IgD-negative memory B cell (primary cell): ENCODE measurements at regions not wholly inside any gene's neighbourhood (a gene's known extent, or its start where the extent isn't known, plus 50 kb on each side); places are given as distances from the start of the nearest gene placed in this dataset.
A peak's percentile ranks its signal among the peaks of the same experiment; 100 is the strongest.

Experiments
- H3K27ac Mint-ChIP-seq, 3 donors: one replicate each; pipeline ENCODE4 v1.8.0; 2020 to 2022; ENCODE audit warnings: mild to moderate bottlenecking in 3 of 3, mixed read lengths in 3 of 3, moderate library complexity in 1 of 3
- H3K27me3 Mint-ChIP-seq: one replicate; pipeline ENCODE4 v1.8.0; 2021; ENCODE audit warnings: mixed read lengths
- H3K36me3 Mint-ChIP-seq: one replicate; pipeline ENCODE4 v1.8.0; 2020; ENCODE audit warnings: mild to moderate bottlenecking, mixed read lengths
- H3K4me1 Mint-ChIP-seq, 3 donors: one replicate each; pipeline ENCODE4 v1.8.0; 2020 to 2022; ENCODE audit warnings: mixed read lengths in 3 of 3, mild to moderate bottlenecking in 1 of 3
- H3K4me3 Mint-ChIP-seq, 4 donors: one replicate each; pipeline ENCODE4 v1.8.0; 2020 to 2022; ENCODE audit warnings: mild to moderate bottlenecking in 4 of 4, mixed read lengths in 4 of 4, moderate library complexity in 3 of 4
- H3K9me3 Mint-ChIP-seq, 3 donors: one replicate each; pipeline ENCODE4 v1.8.0; 2020 to 2021; ENCODE audit warnings: mixed read lengths in 3 of 3, mild to moderate bottlenecking in 1 of 3

DNA sequence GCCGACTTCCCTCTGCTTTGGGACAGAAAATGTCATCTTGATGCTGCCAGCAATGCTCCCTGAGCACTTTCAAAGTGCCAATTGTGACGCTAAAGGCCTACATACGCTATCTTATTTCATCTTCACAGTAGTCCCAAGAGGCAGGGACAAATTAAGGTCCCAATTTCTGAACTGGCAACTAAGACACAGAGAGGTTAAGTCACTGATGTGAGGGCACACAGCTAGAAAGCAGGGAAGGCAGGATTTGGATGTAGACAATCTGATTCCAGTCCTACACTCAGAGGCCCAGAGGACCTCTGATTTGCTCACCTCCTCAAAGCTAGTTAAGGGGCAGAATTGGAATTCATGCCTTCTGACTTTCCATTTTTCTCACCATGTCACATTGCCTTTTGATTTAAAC is 249.2 kb upstream of the CLINT1 start:
- H3K4me1 Mint-ChIP-seq: no peaks in the 10 kb centered on the region
- H3K9me3 Mint-ChIP-seq: peaks cover 0 to 2% (median 0%) of the 10 kb centered on the region in 3 donors
- no peak overlapping the region for H3K27ac Mint-ChIP-seq
- H3K36me3 Mint-ChIP-seq: no peaks in the 10 kb centered on the region
- H3K27me3 Mint-ChIP-seq: peaks cover 8% of the 10 kb centered on the region
- no peak overlapping the region for H3K4me3 Mint-ChIP-seq

DNA sequence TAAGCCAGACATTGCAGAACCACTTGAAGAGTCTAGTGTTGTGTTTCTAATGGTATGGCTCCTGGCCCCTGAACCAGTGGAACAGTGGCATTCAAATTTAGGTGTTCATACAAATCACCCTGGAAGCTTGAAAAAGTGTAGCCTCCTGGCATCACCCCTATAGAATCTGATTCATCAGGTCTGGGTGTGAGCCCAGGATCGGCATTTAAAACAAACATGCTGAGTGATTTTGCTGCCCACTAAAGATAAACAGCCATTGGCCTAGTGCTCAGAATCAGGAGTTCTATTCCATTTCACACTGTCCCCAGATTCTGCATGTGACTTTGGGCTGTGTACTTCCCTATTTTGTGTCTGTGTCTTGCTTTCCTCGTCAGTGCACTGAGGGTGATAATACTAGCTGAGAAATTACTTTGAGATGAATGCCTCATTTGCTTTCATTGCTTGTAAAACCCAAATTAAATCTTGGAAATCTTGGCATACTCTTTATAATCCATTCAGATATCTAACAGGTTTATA is 241.5 kb upstream of the CLINT1 start:
- Mint-ChIP-seq H3K4me3 (no peak overlapping the region), H3K9me3 (peaks cover 0 to 6% (median 0%) of the 10 kb centered on the region in 3 donors), H3K36me3 (no peaks in the 10 kb centered on the region), H3K27me3 (peaks cover 12% of the 10 kb centered on the region), H3K27ac (no peak overlapping the region), H3K4me1 (peaks cover 0 to 2% (median 0%) of the 10 kb centered on the region in 3 donors)

DNA sequence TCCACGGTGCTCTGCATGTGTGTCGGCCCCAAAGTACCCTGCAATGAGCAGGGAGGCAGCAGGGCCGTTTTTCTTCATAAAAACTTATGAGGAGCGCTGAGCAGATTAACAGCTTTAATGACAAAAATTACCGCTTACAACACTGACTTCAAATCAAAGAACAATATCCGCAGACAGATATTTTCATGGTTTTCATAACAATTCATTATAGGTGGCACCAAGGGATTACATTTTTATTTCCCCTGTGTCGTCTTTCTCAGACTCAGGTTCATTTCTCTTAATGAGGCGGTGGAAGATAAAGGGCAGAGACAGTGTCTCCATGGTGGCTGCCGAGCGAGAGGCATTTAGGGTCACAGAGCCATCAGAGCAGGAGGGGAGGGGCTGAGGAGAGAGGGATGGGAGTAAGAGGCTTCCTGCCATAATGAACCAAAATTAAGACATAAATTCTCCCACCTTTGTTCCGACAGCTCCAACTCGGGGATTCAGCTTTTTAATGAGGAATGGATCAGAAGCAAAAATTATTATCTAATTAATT is 240.7 kb upstream of the CLINT1 start:
- Mint-ChIP-seq H3K36me3 (no peaks in the 10 kb centered on the region), H3K9me3 (peaks cover 0 to 6% (median 0%) of the 10 kb centered on the region in 3 donors), H3K4me1 (peaks cover 0 to 2% (median 0%) of the 10 kb centered on the region in 3 donors), H3K27ac (no peak overlapping the region), H3K4me3 (no peak overlapping the region), H3K27me3 (peaks cover 12% of the 10 kb centered on the region)

DNA sequence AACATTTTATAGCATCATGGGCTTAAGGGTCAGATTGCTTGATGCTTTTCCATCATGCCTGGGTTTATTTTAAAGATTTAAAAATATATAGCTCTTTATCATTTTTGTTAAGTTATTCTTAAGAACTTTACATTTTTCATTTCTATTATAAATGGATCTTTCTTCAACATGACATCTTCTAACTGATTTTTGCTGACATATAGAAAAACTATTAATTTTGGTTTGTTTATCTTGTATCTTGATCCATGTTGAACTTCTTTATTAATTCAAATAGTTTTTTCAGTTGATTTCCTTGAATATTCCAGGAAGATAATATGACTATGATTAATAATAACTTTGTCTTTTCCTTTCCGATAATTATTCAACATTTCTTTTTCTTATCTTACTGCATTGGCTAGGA is 237.9 kb upstream of the CLINT1 start:
- Mint-ChIP-seq H3K9me3 (peaks cover 0 to 5% (median 0%) of the 10 kb centered on the region in 3 donors), H3K4me1 (peaks cover 0 to 2% (median 0%) of the 10 kb centered on the region in 3 donors), H3K27me3 (peaks cover 13% of the 10 kb centered on the region), H3K4me3 (no peak overlapping the region), H3K27ac (no peak overlapping the region), H3K36me3 (no peaks in the 10 kb centered on the region)

DNA sequence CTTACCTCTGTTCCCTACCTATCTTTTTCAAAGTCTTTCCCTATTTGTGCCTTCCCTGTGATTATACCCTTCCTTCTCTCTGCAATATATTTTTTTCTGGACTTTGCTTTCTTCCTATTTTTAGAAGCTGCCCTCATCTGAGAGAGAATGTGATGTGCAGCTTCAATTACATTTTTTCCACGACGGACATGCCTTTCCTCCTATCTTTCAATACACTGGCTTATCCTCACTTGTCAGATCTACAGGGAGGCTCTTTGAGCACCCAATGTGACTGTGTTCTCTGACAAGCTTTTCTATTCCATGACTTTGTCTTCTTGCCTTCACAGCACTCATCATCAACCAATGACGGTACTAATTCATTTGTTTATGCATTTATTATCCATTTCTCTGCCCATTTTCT is 227.9 kb upstream of the CLINT1 start:
- Mint-ChIP-seq H3K27ac (no peak overlapping the region), H3K27me3 (peaks cover 6% of the 10 kb centered on the region), H3K36me3 (peaks cover 2% of the 10 kb centered on the region)

DNA sequence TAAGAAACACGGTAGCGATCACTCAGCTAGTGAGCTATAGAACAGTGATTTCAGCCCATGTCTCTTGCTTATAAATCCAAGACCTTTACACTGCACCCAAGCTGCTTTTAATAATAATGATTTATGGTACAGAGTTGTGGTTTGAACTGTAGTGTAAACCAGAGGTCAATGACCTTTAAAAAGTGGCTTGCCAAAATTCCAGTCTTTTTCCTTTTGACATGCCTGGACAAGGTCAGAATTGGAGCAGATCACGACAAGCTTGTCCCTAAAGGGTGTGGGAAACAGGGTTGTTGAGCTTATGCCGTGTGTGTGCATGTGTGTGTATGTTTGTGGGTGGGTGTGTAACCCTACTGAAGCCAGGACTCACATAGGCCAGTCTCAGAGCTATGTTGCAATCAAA is 225.3 kb upstream of the CLINT1 start:
- Mint-ChIP-seq H3K27me3 (peaks cover 5% of the 10 kb centered on the region), H3K9me3 (no peaks in the 10 kb centered on the region)

More for the DNA sequence above, 227.9 kb upstream of the CLINT1 start:
- Mint-ChIP-seq H3K9me3 (no peaks in the 10 kb centered on the region), H3K4me1 (no peaks in the 10 kb centered on the region), H3K4me3 (no peak overlapping the region)

DNA sequence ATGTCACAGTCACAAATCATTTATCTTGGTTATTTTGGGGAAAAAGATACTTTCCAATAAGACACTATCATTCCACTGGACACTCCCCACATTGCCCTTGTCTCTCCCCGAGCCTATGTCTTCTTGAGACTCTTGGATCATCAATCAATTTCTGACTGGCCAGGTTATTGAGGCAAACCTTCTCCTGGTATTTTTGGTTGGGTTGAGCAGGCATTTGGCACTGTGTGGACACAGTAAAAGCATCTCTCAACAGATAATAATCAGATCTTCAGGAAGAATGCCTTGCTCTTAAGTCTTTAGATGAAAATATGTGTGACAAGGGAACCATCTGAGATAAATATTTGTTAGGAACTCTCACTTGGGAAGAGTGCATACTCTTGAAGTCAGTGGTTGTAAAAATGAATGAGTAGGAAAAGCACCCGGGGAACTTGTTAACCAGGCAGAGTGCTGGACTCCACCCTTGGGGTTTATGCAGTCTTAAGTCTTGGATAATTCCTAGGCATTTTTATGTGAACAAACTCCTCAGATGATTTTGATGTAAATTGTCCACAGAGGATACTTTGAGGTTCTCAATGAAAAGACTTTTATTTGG is 223.8 kb upstream of the CLINT1 start:
- no peaks in the 10 kb centered on the region for H3K9me3 Mint-ChIP-seq
- H3K27ac Mint-ChIP-seq: no peak overlapping the region

More for the DNA sequence above, 225.3 kb upstream of the CLINT1 start:
- H3K4me3 Mint-ChIP-seq: no peak overlapping the region
- peaks cover 0 to 2% (median under 1%) of the 10 kb centered on the region in 3 donors for H3K4me1 Mint-ChIP-seq
- peaks cover 3% of the 10 kb centered on the region for H3K36me3 Mint-ChIP-seq
- H3K27ac Mint-ChIP-seq: no peak overlapping the region

DNA sequence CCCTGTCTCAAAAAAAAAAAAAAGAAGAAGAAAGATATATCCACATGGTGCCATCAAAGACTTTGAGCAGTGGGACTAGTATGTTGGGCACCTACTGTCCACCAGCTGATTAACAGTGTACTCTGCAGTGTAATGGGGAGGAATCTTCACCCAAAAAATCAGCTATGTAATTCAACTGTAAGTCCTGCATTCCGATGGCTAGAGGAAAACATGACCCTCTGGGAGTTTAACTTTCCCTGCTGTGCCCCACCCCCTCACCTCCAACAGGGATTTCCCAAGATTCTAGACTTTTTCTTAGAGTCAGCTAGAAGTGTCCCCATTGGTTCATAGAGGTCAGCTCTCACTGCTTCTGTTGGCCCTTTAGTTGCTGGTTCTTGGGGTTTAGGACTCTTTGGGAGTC is 221.2 kb upstream of the CLINT1 start:
- peaks cover 1% of the 10 kb centered on the region for H3K27me3 Mint-ChIP-seq
- H3K27ac Mint-ChIP-seq: no peak overlapping the region
- H3K4me3 Mint-ChIP-seq: no peak overlapping the region
- peaks cover 3% of the 10 kb centered on the region for H3K36me3 Mint-ChIP-seq
- no peaks in the 10 kb centered on the region for H3K9me3 Mint-ChIP-seq
- peaks cover 8 to 9% (median 8%) of the 10 kb centered on the region in 3 donors for H3K4me1 Mint-ChIP-seq

More for the DNA sequence above, 223.8 kb upstream of the CLINT1 start:
- Mint-ChIP-seq H3K4me3 (no peak overlapping the region), H3K36me3 (peaks cover 3% of the 10 kb centered on the region), H3K27me3 (peaks cover 2% of the 10 kb centered on the region), H3K4me1 (peaks cover 0 to 4% (median 3%) of the 10 kb centered on the region in 3 donors)

DNA sequence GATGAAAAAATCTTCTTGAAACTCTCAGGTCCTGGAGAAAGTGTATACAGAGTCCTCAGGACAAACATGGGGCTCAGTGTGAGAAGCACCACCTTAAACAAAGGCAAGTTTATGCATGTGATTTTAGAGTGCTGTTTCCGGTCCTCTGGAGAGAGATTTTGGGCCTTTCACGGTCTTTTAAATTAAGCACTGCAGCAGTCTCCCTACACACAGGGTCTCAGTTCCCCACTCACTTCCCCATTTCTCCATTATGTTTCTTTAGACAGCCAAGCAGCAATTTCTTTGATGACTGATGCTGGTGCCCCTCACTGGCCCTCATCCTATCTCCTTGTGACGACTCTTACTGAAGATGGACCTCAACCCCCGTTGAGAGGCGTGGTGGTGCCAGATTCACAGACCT is 220.2 kb upstream of the CLINT1 start:
- H3K27ac Mint-ChIP-seq: peak overlapping the region in 1 of 3 donors; percentile 65
- H3K36me3 Mint-ChIP-seq: peaks cover 2% of the 10 kb centered on the region
- peaks cover 1% of the 10 kb centered on the region for H3K27me3 Mint-ChIP-seq
- no peaks in the 10 kb centered on the region for H3K9me3 Mint-ChIP-seq
- peaks cover 8 to 10% (median 9%) of the 10 kb centered on the region in 3 donors for H3K4me1 Mint-ChIP-seq
- H3K4me3 Mint-ChIP-seq: no peak overlapping the region

DNA sequence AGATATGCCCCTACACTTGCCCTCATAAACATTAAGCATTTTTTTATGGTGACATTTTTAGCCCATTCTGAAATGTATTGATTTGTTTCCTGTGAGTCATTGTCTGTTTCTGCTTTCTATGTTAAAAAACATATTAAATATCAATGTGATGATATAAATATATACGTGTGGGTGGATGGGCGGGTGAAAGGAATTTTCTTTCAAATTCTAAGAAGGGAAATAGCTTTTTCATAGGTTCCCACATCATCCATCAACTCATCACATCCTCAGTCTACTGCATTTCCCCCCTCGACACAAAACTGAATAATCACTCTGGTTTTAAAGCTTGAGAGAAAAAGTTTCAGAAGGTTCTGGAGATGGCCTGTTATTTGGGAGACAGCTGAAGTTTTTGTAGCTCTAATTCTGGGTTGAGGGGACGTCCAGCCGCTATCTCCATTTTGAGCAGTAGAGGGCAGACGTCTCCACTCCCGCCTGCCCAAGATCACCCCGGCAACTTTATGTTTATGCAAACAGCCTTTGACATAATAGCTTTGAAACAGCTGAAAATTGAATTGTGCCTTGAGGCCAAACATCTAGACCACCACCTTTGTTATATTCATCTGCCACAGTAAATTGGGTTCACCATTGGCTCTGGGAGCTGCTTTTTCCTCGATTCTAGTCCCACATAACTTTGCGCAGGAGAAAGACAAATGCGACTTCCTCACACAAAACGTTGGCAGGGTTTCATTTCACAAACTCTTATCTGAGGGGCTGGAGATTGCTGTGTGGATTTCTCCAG is 216.2 kb upstream of the CLINT1 start:
- Mint-ChIP-seq H3K36me3 (peaks cover 2% of the 10 kb centered on the region), H3K27me3 (peaks cover 1% of the 10 kb centered on the region), H3K9me3 (no peaks in the 10 kb centered on the region), H3K27ac (peak overlapping the region in 1 of 3 donors; percentile 2), H3K4me1 (peaks cover 6 to 10% (median 10%) of the 10 kb centered on the region in 3 donors), H3K4me3 (peak overlapping the region in 2 of 4 donors; percentile 57 to 58)

DNA sequence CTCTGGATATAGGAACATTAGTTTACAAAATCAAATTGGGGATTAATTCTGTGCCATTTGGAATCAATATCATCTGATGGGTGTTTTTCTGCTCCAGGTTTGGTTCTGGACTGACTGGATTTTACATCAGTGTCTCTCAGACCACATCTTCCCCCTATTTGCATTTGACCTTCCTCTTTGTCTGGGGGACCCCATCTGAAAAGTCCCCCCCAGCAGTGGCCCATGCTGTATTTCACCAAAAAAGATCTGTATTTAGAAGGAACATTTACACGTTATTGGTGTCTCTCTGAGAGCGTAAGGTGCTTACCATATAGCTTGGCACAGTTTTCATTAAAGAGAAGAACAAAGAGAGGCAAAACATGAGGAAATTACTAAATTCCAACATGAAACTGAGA is 215.6 kb upstream of the CLINT1 start:
- Mint-ChIP-seq H3K4me1 (peaks cover 6 to 10% (median 10%) of the 10 kb centered on the region in 3 donors), H3K36me3 (peaks cover under 1% of the 10 kb centered on the region), H3K27ac (no peak overlapping the region), H3K9me3 (no peaks in the 10 kb centered on the region), H3K4me3 (no peak overlapping the region), H3K27me3 (peaks cover 1% of the 10 kb centered on the region)

DNA sequence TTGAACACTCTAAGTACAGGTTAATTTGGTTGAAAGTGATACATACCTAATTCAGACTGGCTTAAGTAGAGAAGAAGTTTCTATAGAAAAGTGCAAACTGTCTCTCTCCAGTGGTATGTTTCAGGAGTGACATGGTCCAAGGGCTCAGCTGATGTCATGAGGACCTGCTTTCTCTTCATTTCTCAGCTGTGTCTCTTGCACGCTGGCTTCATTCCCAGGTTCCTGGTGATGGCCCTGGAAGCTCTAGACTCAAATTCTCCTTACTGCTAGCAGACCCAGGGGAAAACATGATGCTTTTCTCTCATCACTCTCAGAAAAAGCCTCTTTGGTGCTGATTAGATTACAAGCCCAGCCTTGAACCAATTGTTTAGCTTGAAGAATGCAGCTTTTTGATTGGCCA is 211.9 kb upstream of the CLINT1 start:
- Mint-ChIP-seq H3K4me3 (no peak overlapping the region), H3K9me3 (peaks cover 0 to 1% (median 0%) of the 10 kb centered on the region in 3 donors), H3K27ac (no peak overlapping the region), H3K36me3 (no peaks in the 10 kb centered on the region), H3K4me1 (peaks cover 3 to 6% (median 5%) of the 10 kb centered on the region in 3 donors), H3K27me3 (no peaks in the 10 kb centered on the region)

DNA sequence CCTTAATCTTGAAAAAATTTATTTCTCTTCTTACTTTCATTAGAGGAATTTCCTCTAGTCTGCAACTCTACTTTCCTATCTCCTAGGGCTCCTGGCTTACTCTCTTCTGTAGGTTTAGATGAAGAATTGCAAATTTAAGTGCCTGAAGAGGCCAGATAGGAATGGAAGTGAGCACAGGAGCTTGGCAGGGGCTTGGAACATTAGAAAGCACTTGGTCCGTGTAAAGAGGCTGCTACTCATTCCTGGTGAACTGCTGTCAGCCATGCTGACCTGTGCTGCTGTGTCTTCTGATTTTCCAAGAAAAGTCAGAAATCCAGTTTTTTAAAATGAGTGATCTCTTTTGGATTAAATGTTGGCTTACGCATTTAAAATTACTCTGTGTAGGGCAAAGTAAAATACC is 210.9 kb upstream of the CLINT1 start:
- Mint-ChIP-seq H3K27ac (no peak overlapping the region), H3K4me3 (no peak overlapping the region), H3K36me3 (no peaks in the 10 kb centered on the region), H3K4me1 (peaks cover 0 to 1% (median 0%) of the 10 kb centered on the region in 3 donors), H3K27me3 (no peaks in the 10 kb centered on the region), H3K9me3 (peaks cover 0 to 1% (median 0%) of the 10 kb centered on the region in 3 donors)

DNA sequence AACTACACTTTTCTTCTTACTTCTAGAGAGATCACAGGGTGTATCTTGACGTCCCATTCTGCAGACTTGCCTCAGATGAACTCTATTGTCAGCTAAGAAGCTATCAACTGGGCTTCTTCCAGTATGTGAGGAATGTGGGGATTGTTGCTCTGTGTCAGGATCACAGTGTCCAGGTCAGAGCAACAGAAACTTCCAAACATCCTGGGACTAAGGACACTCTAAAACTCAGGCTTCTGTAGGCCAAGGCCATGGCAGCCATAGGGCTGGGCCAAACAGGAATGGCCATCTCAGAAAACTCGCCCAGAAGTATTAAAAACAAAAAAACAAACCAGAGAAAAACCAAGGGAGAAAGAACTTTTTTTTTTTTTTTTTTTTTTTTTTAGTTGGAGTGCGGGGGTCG is 210.0 kb upstream of the CLINT1 start:
- peaks cover 0 to 1% (median 0%) of the 10 kb centered on the region in 3 donors for H3K9me3 Mint-ChIP-seq
- no peak overlapping the region for H3K4me3 Mint-ChIP-seq
- peaks cover 0 to 1% (median 0%) of the 10 kb centered on the region in 3 donors for H3K4me1 Mint-ChIP-seq
- H3K27me3 Mint-ChIP-seq: peaks cover 3% of the 10 kb centered on the region
- H3K36me3 Mint-ChIP-seq: no peaks in the 10 kb centered on the region
- H3K27ac Mint-ChIP-seq: no peak overlapping the region

DNA sequence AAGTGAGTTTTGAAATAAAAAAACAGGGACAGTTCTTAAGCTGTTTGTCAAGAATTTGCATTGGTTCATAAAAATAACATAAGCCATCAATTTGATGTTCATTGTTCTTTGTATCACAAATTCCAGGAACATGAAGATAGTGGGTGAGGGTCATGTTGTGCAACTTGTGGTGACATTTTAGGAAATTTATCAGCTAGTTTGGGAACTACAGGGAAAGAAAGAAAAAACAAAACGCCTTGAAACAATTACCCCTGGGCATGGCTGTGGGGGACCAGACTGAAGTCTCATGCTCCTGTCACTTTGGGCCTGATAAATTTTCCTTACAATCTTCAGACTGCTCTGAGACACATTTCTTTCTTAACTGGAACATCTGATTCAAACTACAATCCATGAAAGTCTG is 207.1 kb upstream of the CLINT1 start:
- H3K27me3 Mint-ChIP-seq: peaks cover 6% of the 10 kb centered on the region

More for the DNA sequence above, 207.1 kb upstream of the CLINT1 start:
- H3K9me3 Mint-ChIP-seq: peaks cover 0 to 1% (median 0%) of the 10 kb centered on the region in 3 donors
- H3K36me3 Mint-ChIP-seq: no peaks in the 10 kb centered on the region
- peaks cover 0 to 1% (median 0%) of the 10 kb centered on the region in 3 donors for H3K4me1 Mint-ChIP-seq
- H3K4me3 Mint-ChIP-seq: no peak overlapping the region
- H3K27ac Mint-ChIP-seq: no peak overlapping the region
